ENCODE measurements at regions not wholly inside any gene's neighbourhood (a gene's known extent, or its start where the extent isn't known, plus 50 kb on each side); places are given as distances from the start of the nearest gene placed in this dataset.
"Not testable (repeated sequence)": the region's sequence is repeated elsewhere in the genome, so short reads cannot be mapped to it uniquely, and the experiment has no call there.

DNA sequence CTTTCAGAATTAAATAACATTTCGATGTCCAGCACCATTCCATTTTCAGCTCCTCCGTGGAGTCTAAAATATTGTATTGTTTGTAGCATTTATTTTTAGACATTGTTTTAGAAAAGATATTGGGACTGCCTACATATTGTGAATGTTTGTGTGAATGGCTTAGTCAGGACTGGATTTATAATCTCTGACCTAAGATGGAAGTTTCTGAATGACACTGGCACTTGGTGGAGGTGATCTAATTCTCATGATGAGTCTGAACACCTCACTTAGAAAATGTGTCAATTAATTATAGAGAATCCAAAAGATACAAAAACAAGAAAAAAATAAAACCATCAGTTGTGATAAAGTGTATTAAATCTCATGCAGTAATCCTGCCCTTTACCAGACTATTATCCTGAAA lies 60.8 kb upstream of the HBS1L start:
- H3K4me1 ChIP-seq (ENCODE audit: control insufficient read depth, extremely low read depth, insufficient read depth, low read length): no peaks in the 10 kb centered on the region
- no peak overlapping the region for H3K27ac ChIP-seq (ENCODE audit: insufficient read depth, low read length)
- no peak for DNase-seq (ENCODE audit: low read depth in 2 of 2)
- no peaks in the 10 kb centered on the region for H4K20me1 ChIP-seq (ENCODE audit: control insufficient read depth, extremely low read depth, insufficient read depth, low read length)
- no peaks in the 10 kb centered on the region for H3K36me3 ChIP-seq (ENCODE audit: control insufficient read depth, insufficient read depth, low read length)
- no peak overlapping the region for H3K4me3 ChIP-seq (replicated peaks in 1 of 4; ENCODE audit: control extremely low read depth in 1 of 4, insufficient read depth in 1 of 4, low read depth in 3 of 4, low read length in 4 of 4)
- no peak overlapping the region for H3K4me2 ChIP-seq (ENCODE audit: extremely low read depth, insufficient read depth, low read length)
- H3K27me3 ChIP-seq (ENCODE audit: control insufficient read depth, insufficient read depth, low read length): peaks cover 5% of the 10 kb centered on the region
- TF ChIP-seq, protein P1, sequence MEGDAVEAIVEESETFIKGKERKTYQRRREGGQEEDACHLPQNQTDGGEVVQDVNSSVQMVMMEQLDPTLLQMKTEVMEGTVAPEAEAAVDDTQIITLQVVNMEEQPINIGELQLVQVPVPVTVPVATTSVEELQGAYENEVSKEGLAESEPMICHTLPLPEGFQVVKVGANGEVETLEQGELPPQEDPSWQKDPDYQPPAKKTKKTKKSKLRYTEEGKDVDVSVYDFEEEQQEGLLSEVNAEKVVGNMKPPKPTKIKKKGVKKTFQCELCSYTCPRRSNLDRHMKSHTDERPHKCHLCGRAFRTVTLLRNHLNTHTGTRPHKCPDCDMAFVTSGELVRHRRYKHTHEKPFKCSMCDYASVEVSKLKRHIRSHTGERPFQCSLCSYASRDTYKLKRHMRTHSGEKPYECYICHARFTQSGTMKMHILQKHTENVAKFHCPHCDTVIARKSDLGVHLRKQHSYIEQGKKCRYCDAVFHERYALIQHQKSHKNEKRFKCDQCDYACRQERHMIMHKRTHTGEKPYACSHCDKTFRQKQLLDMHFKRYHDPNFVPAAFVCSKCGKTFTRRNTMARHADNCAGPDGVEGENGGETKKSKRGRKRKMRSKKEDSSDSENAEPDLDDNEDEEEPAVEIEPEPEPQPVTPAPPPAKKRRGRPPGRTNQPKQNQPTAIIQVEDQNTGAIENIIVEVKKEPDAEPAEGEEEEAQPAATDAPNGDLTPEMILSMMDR (conservative IDR thresholded peaks at IDR 0.05 in 1 of 2, IDR thresholded peaks at IDR 0.05 in 1 of 2; ENCODE audit: low read depth in 1 of 2, low read length in 2 of 2): no peak
- TF ChIP-seq EZH2 (IDR thresholded peaks at IDR 0.05; ENCODE audit: low read length, missing control alignments): no peak
- H3K9me3 ChIP-seq (ENCODE audit: control insufficient read depth, insufficient read depth, low read depth, low read length): no peaks in the 10 kb centered on the region
- H2AFZ ChIP-seq (ENCODE audit: low read length): no peak overlapping the region
- H3K79me2 ChIP-seq (ENCODE audit: control insufficient read depth, insufficient read depth, low read length): no peaks in the 10 kb centered on the region
- no peak overlapping the region for H3K9ac ChIP-seq (ENCODE audit: insufficient read depth, low read length)

DNA sequence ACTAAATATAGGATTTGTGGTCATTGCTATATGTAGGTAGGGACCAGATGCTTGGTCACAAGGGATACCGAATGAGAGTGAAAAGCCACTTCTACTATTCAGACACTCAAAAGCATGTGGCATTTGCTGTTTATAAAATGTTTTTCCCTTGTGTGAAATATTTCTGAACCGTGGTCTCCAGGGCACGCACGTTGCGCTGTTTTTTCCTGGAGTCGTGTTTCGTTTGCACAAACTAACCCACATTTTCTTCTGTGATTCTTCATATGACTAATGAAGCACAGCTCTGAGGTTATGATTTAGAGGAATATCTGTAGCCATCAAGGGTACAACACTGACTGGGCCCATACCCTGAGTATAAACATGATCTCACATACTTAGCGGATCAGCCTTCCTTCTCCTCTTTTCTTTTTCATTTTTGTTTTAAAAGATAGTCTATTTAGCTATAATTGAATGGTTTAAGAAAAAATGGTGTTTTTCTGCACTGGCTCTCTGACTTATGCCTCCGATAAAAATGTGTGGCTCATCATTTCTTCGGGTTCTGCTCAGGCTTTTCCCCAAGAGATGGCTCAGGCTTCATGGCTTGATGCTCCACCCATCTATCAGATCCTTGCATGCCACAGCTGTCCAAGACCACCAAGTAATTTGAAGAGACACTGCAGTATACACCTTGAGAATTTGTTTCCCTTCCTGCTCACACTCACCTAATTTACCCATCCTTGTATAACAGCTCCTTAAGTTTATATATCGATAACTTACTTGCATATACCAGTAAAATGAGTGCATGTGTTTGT lies 59.9 kb upstream of the HBS1L start:
- TF ChIP-seq EZH2 (IDR thresholded peaks at IDR 0.05; ENCODE audit: low read length, missing control alignments): no peak
- TF ChIP-seq, protein P1 (conservative IDR thresholded peaks at IDR 0.05 in 1 of 2, IDR thresholded peaks at IDR 0.05 in 1 of 2; ENCODE audit: low read depth in 1 of 2, low read length in 2 of 2): no peak
- no peaks in the 10 kb centered on the region for H4K20me1 ChIP-seq (ENCODE audit: control insufficient read depth, extremely low read depth, insufficient read depth, low read length)
- no peak overlapping the region for H3K27ac ChIP-seq (ENCODE audit: insufficient read depth, low read length)
- peaks cover 5% of the 10 kb centered on the region for H3K27me3 ChIP-seq (ENCODE audit: control insufficient read depth, insufficient read depth, low read length)
- H3K4me1 ChIP-seq (ENCODE audit: control insufficient read depth, extremely low read depth, insufficient read depth, low read length): no peaks in the 10 kb centered on the region
- H3K9ac ChIP-seq (ENCODE audit: insufficient read depth, low read length): no peak overlapping the region
- no peak overlapping the region for H3K4me3 ChIP-seq (replicated peaks in 1 of 4; ENCODE audit: control extremely low read depth in 1 of 4, insufficient read depth in 1 of 4, low read depth in 3 of 4, low read length in 4 of 4)
- H3K4me2 ChIP-seq (ENCODE audit: extremely low read depth, insufficient read depth, low read length): no peak overlapping the region
- no peak overlapping the region for H2AFZ ChIP-seq (ENCODE audit: low read length)
- no peak for DNase-seq (ENCODE audit: low read depth in 2 of 2)
- no peaks in the 10 kb centered on the region for H3K9me3 ChIP-seq (ENCODE audit: control insufficient read depth, insufficient read depth, low read depth, low read length)
- H3K79me2 ChIP-seq (ENCODE audit: control insufficient read depth, insufficient read depth, low read length): no peaks in the 10 kb centered on the region
- no peaks in the 10 kb centered on the region for H3K36me3 ChIP-seq (ENCODE audit: control insufficient read depth, insufficient read depth, low read length)

DNA sequence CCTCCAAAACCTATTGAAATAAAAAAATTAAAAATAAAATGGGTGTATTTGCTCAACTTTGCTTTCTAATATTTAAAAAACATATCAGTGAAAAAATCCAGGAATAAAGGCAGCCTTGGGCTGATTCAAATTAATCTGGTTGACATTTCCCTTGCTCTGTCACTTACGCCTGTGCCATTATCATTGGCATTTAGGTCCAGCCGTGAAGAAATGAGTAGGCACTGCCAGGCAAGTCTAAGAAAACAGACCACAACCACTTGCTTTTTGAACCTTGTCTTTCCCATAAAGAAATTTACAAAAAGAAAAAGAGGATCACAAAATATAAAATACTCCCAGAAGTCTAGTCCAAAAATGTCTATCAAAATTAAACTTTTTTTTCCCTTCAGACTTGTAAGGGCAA lies 59.2 kb upstream of the HBS1L start:
- no peak for DNase-seq (ENCODE audit: low read depth in 2 of 2)
- no peaks in the 10 kb centered on the region for H3K79me2 ChIP-seq (ENCODE audit: control insufficient read depth, insufficient read depth, low read length)
- TF ChIP-seq, protein P1 (conservative IDR thresholded peaks at IDR 0.05 in 1 of 2, IDR thresholded peaks at IDR 0.05 in 1 of 2; ENCODE audit: low read depth in 1 of 2, low read length in 2 of 2): no peak
- no peak overlapping the region for H3K9ac ChIP-seq (ENCODE audit: insufficient read depth, low read length)
- no peaks in the 10 kb centered on the region for H4K20me1 ChIP-seq (ENCODE audit: control insufficient read depth, extremely low read depth, insufficient read depth, low read length)
- no peak overlapping the region for H2AFZ ChIP-seq (ENCODE audit: low read length)
- no peak overlapping the region for H3K4me2 ChIP-seq (ENCODE audit: extremely low read depth, insufficient read depth, low read length)
- H3K27me3 ChIP-seq (ENCODE audit: control insufficient read depth, insufficient read depth, low read length): peaks cover 5% of the 10 kb centered on the region
- H3K27ac ChIP-seq (ENCODE audit: insufficient read depth, low read length): no peak overlapping the region
- H3K9me3 ChIP-seq (ENCODE audit: control insufficient read depth, insufficient read depth, low read depth, low read length): no peaks in the 10 kb centered on the region
- H3K4me1 ChIP-seq (ENCODE audit: control insufficient read depth, extremely low read depth, insufficient read depth, low read length): no peaks in the 10 kb centered on the region
- H3K4me3 ChIP-seq (replicated peaks in 1 of 4; ENCODE audit: control extremely low read depth in 1 of 4, insufficient read depth in 1 of 4, low read depth in 3 of 4, low read length in 4 of 4): no peak overlapping the region
- H3K36me3 ChIP-seq (ENCODE audit: control insufficient read depth, insufficient read depth, low read length): no peaks in the 10 kb centered on the region

DNA sequence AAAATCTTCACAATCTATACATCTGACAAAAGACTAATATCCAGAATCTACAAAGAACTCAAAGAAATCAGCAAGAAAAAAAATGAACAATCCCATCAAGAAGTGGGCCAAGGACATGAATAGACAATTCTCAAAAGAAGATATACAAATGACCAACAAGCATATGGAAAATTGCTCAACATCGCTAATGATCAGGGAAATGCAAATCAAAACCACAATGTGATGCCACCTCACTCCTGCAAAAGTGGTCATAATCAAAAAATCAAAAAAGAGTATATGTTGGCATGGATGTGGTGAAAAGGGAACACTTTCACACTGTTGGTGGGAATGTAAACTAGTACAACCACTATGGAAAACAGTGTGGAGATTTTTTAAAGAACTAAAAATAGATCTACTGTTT lies 58.3 kb upstream of the HBS1L start:
- not testable (repeated sequence) for H4K20me1 ChIP-seq (ENCODE audit: control insufficient read depth, extremely low read depth, insufficient read depth, low read length); H3K79me2 ChIP-seq (ENCODE audit: control insufficient read depth, insufficient read depth, low read length); H3K27ac ChIP-seq (ENCODE audit: insufficient read depth, low read length); H2AFZ ChIP-seq (ENCODE audit: low read length); DNase-seq (ENCODE audit: low read depth in 2 of 2); H3K27me3 ChIP-seq (ENCODE audit: control insufficient read depth, insufficient read depth, low read length); H3K9me3 ChIP-seq (ENCODE audit: control insufficient read depth, insufficient read depth, low read depth, low read length); H3K36me3 ChIP-seq (ENCODE audit: control insufficient read depth, insufficient read depth, low read length); H3K4me3 ChIP-seq (replicated peaks in 1 of 4; ENCODE audit: control extremely low read depth in 1 of 4, insufficient read depth in 1 of 4, low read depth in 3 of 4, low read length in 4 of 4); H3K4me1 ChIP-seq (ENCODE audit: control insufficient read depth, extremely low read depth, insufficient read depth, low read length); H3K9ac ChIP-seq (ENCODE audit: insufficient read depth, low read length); H3K4me2 ChIP-seq (ENCODE audit: extremely low read depth, insufficient read depth, low read length)

DNA sequence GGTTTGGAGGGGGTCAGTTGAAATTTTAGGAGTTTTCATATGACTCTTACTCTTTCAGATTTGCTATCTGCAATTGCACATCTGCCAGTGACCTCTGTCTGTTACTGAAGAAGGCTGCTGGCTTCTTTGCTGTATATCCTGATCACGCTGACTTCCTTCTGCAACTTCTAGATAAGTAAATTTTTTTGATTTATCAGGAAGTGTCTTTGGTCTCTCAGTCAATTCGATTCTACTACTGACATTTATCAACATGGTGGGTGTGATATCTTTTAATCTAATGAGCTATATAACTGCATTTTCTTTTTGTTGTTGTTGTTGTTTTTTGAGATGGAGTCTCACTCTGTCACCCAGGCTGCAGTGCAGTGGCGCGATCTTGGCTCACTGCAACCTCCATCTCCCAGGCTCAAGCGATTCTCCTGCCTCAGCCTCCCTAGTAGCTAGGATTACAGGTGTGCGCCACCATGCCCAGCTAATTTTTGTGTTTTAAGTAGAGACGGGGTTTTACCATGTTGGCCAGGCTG lies 55.7 kb upstream of the HBS1L start:
- H4K20me1 ChIP-seq (ENCODE audit: control insufficient read depth, extremely low read depth, insufficient read depth, low read length); H2AFZ ChIP-seq (ENCODE audit: low read length); H3K27ac ChIP-seq (ENCODE audit: insufficient read depth, low read length); H3K9me3 ChIP-seq (ENCODE audit: control insufficient read depth, insufficient read depth, low read depth, low read length); H3K9ac ChIP-seq (ENCODE audit: insufficient read depth, low read length); H3K4me3 ChIP-seq (replicated peaks in 1 of 4; ENCODE audit: control extremely low read depth in 1 of 4, insufficient read depth in 1 of 4, low read depth in 3 of 4, low read length in 4 of 4); H3K4me2 ChIP-seq (ENCODE audit: extremely low read depth, insufficient read depth, low read length); H3K79me2 ChIP-seq (ENCODE audit: control insufficient read depth, insufficient read depth, low read length); H3K4me1 ChIP-seq (ENCODE audit: control insufficient read depth, extremely low read depth, insufficient read depth, low read length); H3K36me3 ChIP-seq (ENCODE audit: control insufficient read depth, insufficient read depth, low read length); H3K27me3 ChIP-seq (ENCODE audit: control insufficient read depth, insufficient read depth, low read length); DNase-seq (ENCODE audit: low read depth in 2 of 2): not testable (repeated sequence)
